Activated CD8-positive, alpha-beta memory T cell treated with anti-CD3 and anti-CD28 coated beads, Interleukin-2, amount 10 ng/mL, durations not matched to agents 7 days and 5 days (primary cell): ENCODE measurements at regions not wholly inside any gene's neighbourhood (a gene's known extent, or its start where the extent isn't known, plus 50 kb on each side); places are given as distances from the start of the nearest gene placed in this dataset.

Source experiments
- ATAC-seq: fragments of 150-1000 bp; cut with Tn5 transposase; one replicate; pipeline ENCODE4 v1.10.0; 2021; ENCODE audit warnings: moderate library complexity
- CTCF ChIA-PET: fragments of 350-600 bp; sonication (Branson Sonifier 250); formaldehyde crosslinking; loops from one replicate; lab custom pipeline; 2021; ENCODE audit warnings: antibody characterized with exemption; lab: Charles Lee
- DNase-seq: peaks from one replicate; pipeline ENCODE4 v3.0.0-alpha.2; 2020
- H3K27ac Mint-ChIP-seq: one replicate; pipeline ENCODE4 v1.8.0; 2021; ENCODE audit warnings: mild to moderate bottlenecking, mixed read lengths
- H3K27me3 Mint-ChIP-seq: one replicate; pipeline ENCODE4 v1.8.0; 2021; ENCODE audit warnings: mixed read lengths
- H3K36me3 Mint-ChIP-seq: one replicate; pipeline ENCODE4 v1.8.0; 2021; ENCODE audit warnings: mild to moderate bottlenecking, mixed read lengths
- H3K4me1 Mint-ChIP-seq: one replicate; pipeline ENCODE4 v1.8.0; 2021; ENCODE audit warnings: mixed read lengths
- H3K4me3 Mint-ChIP-seq: one replicate; pipeline ENCODE4 v1.8.0; 2021; ENCODE audit warnings: mild to moderate bottlenecking, moderate library complexity, mixed read lengths
- H3K9me3 Mint-ChIP-seq: one replicate; pipeline ENCODE4 v1.8.0; 2022; ENCODE audit warnings: low read depth, mixed read lengths

- H3K4me3 Mint-ChIP-seq = no peak overlapping the region
- no peak for ATAC-seq
- CTCF ChIA-PET = no interaction called here
Observed at GRCh38 chr3:66602237-66602636, 101.4 kb upstream of the LRIG1 start.

GRCh38 chr3:66602691-66603090 lies 101.9 kb upstream of the LRIG1 start:
- CTCF ChIA-PET = no interaction called here

More at GRCh38 chr3:66602237-66602636, 101.4 kb upstream of the LRIG1 start:
- Mint-ChIP-seq H3K9me3 (no peaks in the 10 kb centered on the region), H3K4me1 (no peaks in the 10 kb centered on the region), H3K36me3 (no peaks in the 10 kb centered on the region), H3K27ac (no peak overlapping the region), H3K27me3 (peaks cover 18% of the 10 kb centered on the region)
- DNase-seq = no peak

GRCh38 chr3:66603151-66603611 lies 102.4 kb upstream of the LRIG1 start:
- Mint-ChIP-seq H3K27me3 (peaks cover 18% of the 10 kb centered on the region), H3K9me3 (no peaks in the 10 kb centered on the region), H3K36me3 (no peaks in the 10 kb centered on the region), H3K4me1 (no peaks in the 10 kb centered on the region), H3K4me3 (no peak overlapping the region), H3K27ac (no peak overlapping the region)
- CTCF ChIA-PET = no interaction called here
- DNase-seq (no peak), ATAC-seq (no peak)

More at GRCh38 chr3:66602691-66603090, 101.9 kb upstream of the LRIG1 start:
- H3K4me3 Mint-ChIP-seq = no peak overlapping the region
- ATAC-seq = no peak
- no peak overlapping the region for H3K27ac Mint-ChIP-seq
- no peaks in the 10 kb centered on the region for H3K36me3 Mint-ChIP-seq
- no peaks in the 10 kb centered on the region for H3K4me1 Mint-ChIP-seq
- peaks cover 18% of the 10 kb centered on the region for H3K27me3 Mint-ChIP-seq
- no peak for DNase-seq
- H3K9me3 Mint-ChIP-seq = no peaks in the 10 kb centered on the region

- H3K4me1 Mint-ChIP-seq = no peaks in the 10 kb centered on the region
- no peaks in the 10 kb centered on the region for H3K9me3 Mint-ChIP-seq
- no peak for ATAC-seq
- CTCF ChIA-PET = no interaction called here
- H3K4me3 Mint-ChIP-seq = no peak overlapping the region
- H3K36me3 Mint-ChIP-seq = no peaks in the 10 kb centered on the region
- no peak overlapping the region for H3K27ac Mint-ChIP-seq
- DNase-seq = no peak
- peaks cover 18% of the 10 kb centered on the region for H3K27me3 Mint-ChIP-seq
Observed at GRCh38 chr3:66604481-66604880, 103.7 kb upstream of the LRIG1 start.

GRCh38 chr3:66606126-66606525 lies 105.3 kb upstream of the LRIG1 start:
- Mint-ChIP-seq H3K27me3 (peaks cover 15% of the 10 kb centered on the region), H3K4me1 (no peaks in the 10 kb centered on the region), H3K4me3 (no peak overlapping the region), H3K27ac (no peak overlapping the region), H3K36me3 (no peaks in the 10 kb centered on the region), H3K9me3 (no peaks in the 10 kb centered on the region)
- ATAC-seq (no peak), DNase-seq (no peak)
- CTCF ChIA-PET = no interaction called here

- H3K4me1 Mint-ChIP-seq = no peaks in the 10 kb centered on the region
- CTCF ChIA-PET = no interaction called here
- H3K27me3 Mint-ChIP-seq = peaks cover 15% of the 10 kb centered on the region
- no peaks in the 10 kb centered on the region for H3K36me3 Mint-ChIP-seq
- no peak for ATAC-seq
- H3K4me3 Mint-ChIP-seq = no peak overlapping the region
- H3K9me3 Mint-ChIP-seq = no peaks in the 10 kb centered on the region
- DNase-seq = no peak
- no peak overlapping the region for H3K27ac Mint-ChIP-seq
Observed at GRCh38 chr3:66606868-66607267, 106.0 kb upstream of the LRIG1 start.

- Mint-ChIP-seq H3K27ac (no peak overlapping the region), H3K36me3 (no peaks in the 10 kb centered on the region), H3K27me3 (no peaks in the 10 kb centered on the region), H3K4me1 (no peaks in the 10 kb centered on the region), H3K9me3 (no peaks in the 10 kb centered on the region), H3K4me3 (no peak overlapping the region)
- CTCF ChIA-PET = no interaction called here
- DNase-seq (no peak), ATAC-seq (no peak)
Observed at GRCh38 chr3:66609660-66610561, 109.1 kb upstream of the LRIG1 start.

GRCh38 chr3:66610562-66610909 lies 109.7 kb upstream of the LRIG1 start:
- ATAC-seq (no peak), DNase-seq (no peak)
- H3K9me3 Mint-ChIP-seq = no peaks in the 10 kb centered on the region
- CTCF ChIA-PET = no interaction called here
- H3K4me3 Mint-ChIP-seq = no peak overlapping the region
- no peaks in the 10 kb centered on the region for H3K36me3 Mint-ChIP-seq
- no peak overlapping the region for H3K27ac Mint-ChIP-seq
- no peaks in the 10 kb centered on the region for H3K27me3 Mint-ChIP-seq
- H3K4me1 Mint-ChIP-seq = no peaks in the 10 kb centered on the region

- Mint-ChIP-seq H3K4me1 (no peaks in the 10 kb centered on the region), H3K9me3 (no peaks in the 10 kb centered on the region), H3K27me3 (no peaks in the 10 kb centered on the region), H3K36me3 (no peaks in the 10 kb centered on the region), H3K27ac (no peak overlapping the region), H3K4me3 (no peak overlapping the region)
- DNase-seq (no peak), ATAC-seq (no peak)
- CTCF ChIA-PET = no interaction called here
Observed at GRCh38 chr3:66615643-66616301, 115.0 kb upstream of the LRIG1 start.

GRCh38 chr3:66617351-66617750 lies 116.5 kb upstream of the LRIG1 start:
- ATAC-seq = no peak
- H3K27me3 Mint-ChIP-seq = no peaks in the 10 kb centered on the region
- CTCF ChIA-PET = no interaction called here
- H3K4me3 Mint-ChIP-seq = no peak overlapping the region
- no peaks in the 10 kb centered on the region for H3K4me1 Mint-ChIP-seq
- DNase-seq = no peak
- H3K27ac Mint-ChIP-seq = no peak overlapping the region
- H3K36me3 Mint-ChIP-seq = no peaks in the 10 kb centered on the region
- H3K9me3 Mint-ChIP-seq = no peaks in the 10 kb centered on the region

- Mint-ChIP-seq H3K4me1 (no peaks in the 10 kb centered on the region), H3K4me3 (no peak overlapping the region), H3K36me3 (no peaks in the 10 kb centered on the region), H3K27ac (no peak overlapping the region), H3K9me3 (no peaks in the 10 kb centered on the region), H3K27me3 (no peaks in the 10 kb centered on the region)
- ATAC-seq (no peak), DNase-seq (no peak)
- CTCF ChIA-PET = no interaction called here
Observed at GRCh38 chr3:66618066-66618465, 117.2 kb upstream of the LRIG1 start.

GRCh38 chr3:66620296-66620695 lies 119.5 kb upstream of the LRIG1 start:
- CTCF ChIA-PET = no interaction called here
- H3K27me3 Mint-ChIP-seq = no peaks in the 10 kb centered on the region
- no peaks in the 10 kb centered on the region for H3K9me3 Mint-ChIP-seq
- DNase-seq (no peak), ATAC-seq (no peak)
- no peak overlapping the region for H3K4me3 Mint-ChIP-seq
- H3K4me1 Mint-ChIP-seq = no peaks in the 10 kb centered on the region
- no peak overlapping the region for H3K27ac Mint-ChIP-seq
- H3K36me3 Mint-ChIP-seq = no peaks in the 10 kb centered on the region

GRCh38 chr3:66622756-66623457 lies 122.1 kb upstream of the LRIG1 start:
- Mint-ChIP-seq H3K27ac (no peak overlapping the region), H3K27me3 (no peaks in the 10 kb centered on the region), H3K4me3 (no peak overlapping the region), H3K9me3 (no peaks in the 10 kb centered on the region), H3K4me1 (no peaks in the 10 kb centered on the region), H3K36me3 (no peaks in the 10 kb centered on the region)
- DNase-seq (no peak), ATAC-seq (no peak)
- CTCF ChIA-PET = no interaction called here
